ENCODE measurements at regions not wholly inside any gene's neighbourhood (a gene's known extent, or its start where the extent isn't known, plus 50 kb on each side); places are given as distances from the start of the nearest gene placed in this dataset.

GRCh38 chr2:194004590-194005206 is 1652.3 kb upstream of the SLC39A10 start:
- Histone ChIP-seq H3K9me3 (ENCODE audit: low read length) (peaks cover 24% of the 10 kb centered on the region), H3K36me3 (ENCODE audit: insufficient read depth, low read length) (no peaks in the 10 kb centered on the region; the same call in 1 of the 2 replicates), H3K4me1 (ENCODE audit: low read length) (no peaks in the 10 kb centered on the region), H3K4me3 (ENCODE audit: low read length) (no peak overlapping the region), H2AFZ (ENCODE audit: low read length) (no peak overlapping the region), H3K79me2 (ENCODE audit: low read length) (no peaks in the 10 kb centered on the region), H4K20me1 (ENCODE audit: insufficient read depth, low read depth, low read length) (no peaks in the 10 kb centered on the region), H3K9me2 (replicated peaks; ENCODE audit: insufficient read depth, low read length) (no peaks in the 10 kb centered on the region), H3K27me3 (ENCODE audit: low read length) (no peaks in the 10 kb centered on the region), H3K27ac (ENCODE audit: low read length) (no peak overlapping the region), H3K4me2 (ENCODE audit: low read depth, low read length, poor library complexity, severe bottlenecking) (no peak overlapping the region), H3K9ac (ENCODE audit: low read length) (no peak overlapping the region)
- DNase-seq = no peak

- DNase-seq = no peak
- no peaks in the 10 kb centered on the region for H3K27me3 ChIP-seq (ENCODE audit: low read length)
- H3K36me3 ChIP-seq (ENCODE audit: insufficient read depth, low read length) = no peaks in the 10 kb centered on the region
- no peak overlapping the region for H3K4me3 ChIP-seq (ENCODE audit: low read length)
- no peak overlapping the region for H3K9ac ChIP-seq (ENCODE audit: low read length)
- no peak overlapping the region for H3K27ac ChIP-seq (ENCODE audit: low read length)
- no peaks in the 10 kb centered on the region for H3K79me2 ChIP-seq (ENCODE audit: low read length)
- H2AFZ ChIP-seq (ENCODE audit: low read length) = no peak overlapping the region
- no peak overlapping the region for H3K4me2 ChIP-seq (ENCODE audit: low read depth, low read length, poor library complexity, severe bottlenecking)
- no peaks in the 10 kb centered on the region for H3K9me2 ChIP-seq (replicated peaks; ENCODE audit: insufficient read depth, low read length)
- H3K4me1 ChIP-seq (ENCODE audit: low read length) = no peaks in the 10 kb centered on the region
- peaks cover 26% of the 10 kb centered on the region for H3K9me3 ChIP-seq (ENCODE audit: low read length)
- no peaks in the 10 kb centered on the region for H4K20me1 ChIP-seq (ENCODE audit: insufficient read depth, low read depth, low read length)
These were observed 1653.1 kb upstream of the SLC39A10 start for GRCh38 chr2:194003911-194004310.

GRCh38 chr2:194002699-194003368 is 1654.2 kb upstream of the SLC39A10 start:
- no peaks in the 10 kb centered on the region for H3K9me2 ChIP-seq (replicated peaks; ENCODE audit: insufficient read depth, low read length)
- peaks cover 24% of the 10 kb centered on the region for H3K9me3 ChIP-seq (ENCODE audit: low read length)
- H3K36me3 ChIP-seq (ENCODE audit: insufficient read depth, low read length) = no peaks in the 10 kb centered on the region
- H3K79me2 ChIP-seq (ENCODE audit: low read length) = no peaks in the 10 kb centered on the region
- no peak overlapping the region for H3K9ac ChIP-seq (ENCODE audit: low read length)
- H4K20me1 ChIP-seq (ENCODE audit: insufficient read depth, low read depth, low read length) = no peaks in the 10 kb centered on the region
- H3K27ac ChIP-seq (ENCODE audit: low read length) = no peak overlapping the region
- no peak for DNase-seq
- no peak overlapping the region for H2AFZ ChIP-seq (ENCODE audit: low read length)
- no peak overlapping the region for H3K4me2 ChIP-seq (ENCODE audit: low read depth, low read length, poor library complexity, severe bottlenecking)
- H3K27me3 ChIP-seq (ENCODE audit: low read length) = no peaks in the 10 kb centered on the region
- H3K4me1 ChIP-seq (ENCODE audit: low read length) = no peaks in the 10 kb centered on the region
- no peak overlapping the region for H3K4me3 ChIP-seq (ENCODE audit: low read length)

GRCh38 chr2:193990868-193991267 is 1666.2 kb upstream of the SLC39A10 start:
- H3K4me1 ChIP-seq (ENCODE audit: low read length) = no peaks in the 10 kb centered on the region
- H3K9me2 ChIP-seq (replicated peaks; ENCODE audit: insufficient read depth, low read length) = no peaks in the 10 kb centered on the region
- no peaks in the 10 kb centered on the region for H3K79me2 ChIP-seq (ENCODE audit: low read length)
- H3K27ac ChIP-seq (ENCODE audit: low read length) = no peak overlapping the region
- no peak for DNase-seq
- no peak overlapping the region for H2AFZ ChIP-seq (ENCODE audit: low read length)
- H3K4me3 ChIP-seq (ENCODE audit: low read length) = no peak overlapping the region
- H4K20me1 ChIP-seq (ENCODE audit: insufficient read depth, low read depth, low read length) = no peaks in the 10 kb centered on the region
- H3K4me2 ChIP-seq (ENCODE audit: low read depth, low read length, poor library complexity, severe bottlenecking) = no peak overlapping the region
- H3K9ac ChIP-seq (ENCODE audit: low read length) = no peak overlapping the region
- no peaks in the 10 kb centered on the region for H3K27me3 ChIP-seq (ENCODE audit: low read length)
- H3K9me3 ChIP-seq (ENCODE audit: low read length) = peaks cover 4% of the 10 kb centered on the region
- no peaks in the 10 kb centered on the region for H3K36me3 ChIP-seq (ENCODE audit: insufficient read depth, low read length)

GRCh38 chr2:193989645-193990044 is 1667.4 kb upstream of the SLC39A10 start:
- no peak overlapping the region for H3K9ac ChIP-seq (ENCODE audit: low read length)
- H3K4me3 ChIP-seq (ENCODE audit: low read length) = no peak overlapping the region
- peaks cover 4% of the 10 kb centered on the region for H3K9me3 ChIP-seq (ENCODE audit: low read length)
- no peaks in the 10 kb centered on the region for H3K9me2 ChIP-seq (replicated peaks; ENCODE audit: insufficient read depth, low read length)
- H3K27ac ChIP-seq (ENCODE audit: low read length) = no peak overlapping the region
- no peaks in the 10 kb centered on the region for H4K20me1 ChIP-seq (ENCODE audit: insufficient read depth, low read depth, low read length)
- no peak overlapping the region for H3K4me2 ChIP-seq (ENCODE audit: low read depth, low read length, poor library complexity, severe bottlenecking)
- no peaks in the 10 kb centered on the region for H3K27me3 ChIP-seq (ENCODE audit: low read length)
- no peaks in the 10 kb centered on the region for H3K79me2 ChIP-seq (ENCODE audit: low read length)
- DNase-seq = no peak
- no peaks in the 10 kb centered on the region for H3K4me1 ChIP-seq (ENCODE audit: low read length)
- no peak overlapping the region for H2AFZ ChIP-seq (ENCODE audit: low read length)
- H3K36me3 ChIP-seq (ENCODE audit: insufficient read depth, low read length) = no peaks in the 10 kb centered on the region

- Histone ChIP-seq H3K36me3 (ENCODE audit: insufficient read depth, low read length) (no peaks in the 10 kb centered on the region), H4K20me1 (ENCODE audit: insufficient read depth, low read depth, low read length) (no peaks in the 10 kb centered on the region), H3K27ac (ENCODE audit: low read length) (no peak overlapping the region), H3K4me3 (ENCODE audit: low read length) (no peak overlapping the region), H3K9me3 (ENCODE audit: low read length) (peaks cover 7% of the 10 kb centered on the region), H3K27me3 (ENCODE audit: low read length) (no peaks in the 10 kb centered on the region), H2AFZ (ENCODE audit: low read length) (no peak overlapping the region), H3K79me2 (ENCODE audit: low read length) (no peaks in the 10 kb centered on the region), H3K4me2 (ENCODE audit: low read depth, low read length, poor library complexity, severe bottlenecking) (no peak overlapping the region), H3K9me2 (replicated peaks; ENCODE audit: insufficient read depth, low read length) (no peaks in the 10 kb centered on the region), H3K4me1 (ENCODE audit: low read length) (no peaks in the 10 kb centered on the region), H3K9ac (ENCODE audit: low read length) (no peak overlapping the region)
- DNase-seq = no peak
These were observed 1668.2 kb upstream of the SLC39A10 start for GRCh38 chr2:193988784-193989183.

GRCh38 chr2:193985272-193985671 is 1671.8 kb upstream of the SLC39A10 start:
- H3K4me3 ChIP-seq (ENCODE audit: low read length) = no peak overlapping the region
- H2AFZ ChIP-seq (ENCODE audit: low read length) = no peak overlapping the region
- H4K20me1 ChIP-seq (ENCODE audit: insufficient read depth, low read depth, low read length) = no peaks in the 10 kb centered on the region
- H3K36me3 ChIP-seq (ENCODE audit: insufficient read depth, low read length) = no peaks in the 10 kb centered on the region
- H3K79me2 ChIP-seq (ENCODE audit: low read length) = no peaks in the 10 kb centered on the region
- no peaks in the 10 kb centered on the region for H3K4me1 ChIP-seq (ENCODE audit: low read length)
- no peak overlapping the region for H3K4me2 ChIP-seq (ENCODE audit: low read depth, low read length, poor library complexity, severe bottlenecking)
- no peak for DNase-seq
- no peaks in the 10 kb centered on the region for H3K27me3 ChIP-seq (ENCODE audit: low read length)
- H3K9me3 ChIP-seq (ENCODE audit: low read length) = peaks cover 13% of the 10 kb centered on the region
- no peak overlapping the region for H3K9ac ChIP-seq (ENCODE audit: low read length)
- H3K27ac ChIP-seq (ENCODE audit: low read length) = no peak overlapping the region
- no peaks in the 10 kb centered on the region for H3K9me2 ChIP-seq (replicated peaks; ENCODE audit: insufficient read depth, low read length)

- Histone ChIP-seq H4K20me1 (ENCODE audit: insufficient read depth, low read depth, low read length) (no peaks in the 10 kb centered on the region), H3K4me2 (ENCODE audit: low read depth, low read length, poor library complexity, severe bottlenecking) (no peak overlapping the region)
These were observed 1676.4 kb upstream of the SLC39A10 start for GRCh38 chr2:193980599-193980998.

More at GRCh38 chr2:193980599-193980998, 1676.4 kb upstream of the SLC39A10 start:
- H3K36me3 ChIP-seq (ENCODE audit: insufficient read depth, low read length) = no peaks in the 10 kb centered on the region
- H3K9ac ChIP-seq (ENCODE audit: low read length) = no peak overlapping the region
- no peaks in the 10 kb centered on the region for H3K27me3 ChIP-seq (ENCODE audit: low read length)
- H3K27ac ChIP-seq (ENCODE audit: low read length) = no peak overlapping the region
- H3K4me1 ChIP-seq (ENCODE audit: low read length) = no peaks in the 10 kb centered on the region
- H3K9me2 ChIP-seq (replicated peaks; ENCODE audit: insufficient read depth, low read length) = no peaks in the 10 kb centered on the region
- H3K79me2 ChIP-seq (ENCODE audit: low read length) = no peaks in the 10 kb centered on the region
- DNase-seq = no peak
- H2AFZ ChIP-seq (ENCODE audit: low read length) = no peak overlapping the region
- peaks cover 14% of the 10 kb centered on the region for H3K9me3 ChIP-seq (ENCODE audit: low read length)
- no peak overlapping the region for H3K4me3 ChIP-seq (ENCODE audit: low read length)

All from Karpas-422 (cell line).